H9 (cell line): ENCODE measurements at regions not wholly inside any gene's neighbourhood (a gene's known extent, or its start where the extent isn't known, plus 50 kb on each side); places are given as distances from the start of the nearest gene placed in this dataset.

Experiments
- DNase-seq: peaks from one replicate; pipeline ENCODE4 v3.0.0-alpha.2; 2017
- H2AFZ ChIP-seq: one replicate; pipeline ENCODE4 v1.6.1; 2013; ENCODE audit warnings: mild to moderate bottlenecking, low read length, control low read depth, moderate library complexity
- H2AK5ac ChIP-seq: 2 replicates; pipeline ENCODE4 v1.6.1; 2013; ENCODE audit warnings: low read length, control low read depth, mixed read lengths; ENCODE audit not compliant: insufficient read length
- H2BK120ac ChIP-seq: one replicate; pipeline ENCODE4 v1.6.1; 2013; ENCODE audit warnings: low read depth, mild to moderate bottlenecking, low read length, control low read depth, inconsistent platforms; ENCODE audit not compliant: poor library complexity, severe bottlenecking
- H2BK12ac ChIP-seq: 2 replicates; pipeline ENCODE4 v1.6.1; 2013; ENCODE audit warnings: low read length, control low read depth, mixed read lengths, low read depth; ENCODE audit not compliant: insufficient read length
- H2BK15ac ChIP-seq: 2 replicates; pipeline ENCODE4 v1.6.1; 2013; ENCODE audit warnings: low read depth, low read length, control low read depth
- H2BK20ac ChIP-seq: one replicate; pipeline ENCODE4 v1.6.1; 2013; ENCODE audit warnings: low read depth, mild to moderate bottlenecking, low read length, control low read depth, inconsistent platforms; ENCODE audit not compliant: poor library complexity, severe bottlenecking
- H2BK5ac ChIP-seq: 2 replicates; pipeline ENCODE4 v1.6.1; 2013; ENCODE audit warnings: low read length, control low read depth, mixed read lengths; ENCODE audit not compliant: insufficient read length
- H3K14ac ChIP-seq: 2 replicates; pipeline ENCODE4 v1.6.1; 2013; ENCODE audit warnings: low read length, control low read depth; ENCODE audit not compliant: insufficient read depth
- H3K18ac ChIP-seq: 2 replicates; pipeline ENCODE4 v1.6.1; 2013; ENCODE audit warnings: low read depth, mild to moderate bottlenecking, mixed read lengths, low read length, control low read depth; ENCODE audit not compliant: insufficient read length
- H3K23ac ChIP-seq: 2 replicates; pipeline ENCODE4 v1.6.1; 2013; ENCODE audit warnings: low read length, control low read depth, mixed read lengths, low read depth; ENCODE audit not compliant: insufficient read length
- H3K23me2 ChIP-seq: 2 replicates; pipeline ENCODE4 v1.6.1; 2013; ENCODE audit warnings: low read depth, mild to moderate bottlenecking, mixed read lengths, low read length, control low read depth; ENCODE audit not compliant: insufficient read length, poor library complexity, severe bottlenecking
- H3K27ac ChIP-seq: 2 replicates; pipeline ENCODE4 v1.5.1; 2013; ENCODE audit warnings: low read length, control low read depth, mixed read lengths, low read depth; ENCODE audit not compliant: insufficient read length
- H3K27me3 ChIP-seq: 2 replicates; pipeline ENCODE4 v1.6.1; 2013; ENCODE audit warnings: low read length, control low read depth, inconsistent platforms; ENCODE audit not compliant: insufficient read depth
- H3K4ac ChIP-seq: 2 replicates; pipeline ENCODE4 v1.6.1; 2013; ENCODE audit warnings: low read depth, mild to moderate bottlenecking, control low read depth, inconsistent platforms, low read length, moderate library complexity
- H3K4me1 ChIP-seq: 2 replicates; pipeline ENCODE4 v1.6.1; 2013; ENCODE audit warnings: low read length, control low read depth, inconsistent platforms; ENCODE audit not compliant: insufficient read depth
- H3K4me2 ChIP-seq: 2 replicates; pipeline ENCODE4 v1.6.1; 2013; ENCODE audit warnings: low read length, control low read depth, mixed read lengths; ENCODE audit not compliant: insufficient read length, insufficient read depth
- H3K56ac ChIP-seq: 2 replicates; pipeline ENCODE4 v1.6.1; 2013; ENCODE audit warnings: low read depth, mild to moderate bottlenecking, mixed read lengths, low read length, control low read depth; ENCODE audit not compliant: insufficient read length
- H3K79me1 ChIP-seq: 2 replicates; pipeline ENCODE4 v1.6.1; 2013; ENCODE audit warnings: low read depth, mild to moderate bottlenecking, moderate library complexity, low read length, control low read depth, inconsistent platforms; ENCODE audit not compliant: insufficient read depth, poor library complexity, severe bottlenecking
- H3K79me2 ChIP-seq: 2 replicates; pipeline ENCODE4 v1.6.1; 2013; ENCODE audit warnings: low read length, control low read depth, inconsistent platforms; ENCODE audit not compliant: insufficient read depth
- H3K9ac ChIP-seq: 2 replicates; pipeline ENCODE4 v1.6.1; 2013; ENCODE audit warnings: low read length, control low read depth, mixed read lengths; ENCODE audit not compliant: insufficient read length; ENCODE audit errors: extremely low read depth
- H3K9me3 ChIP-seq: one replicate; pipeline ENCODE4 v1.6.1; 2013; ENCODE audit warnings: low read depth, low read length, inconsistent platforms; ENCODE audit not compliant: control insufficient read depth
- H3T11ph ChIP-seq: one replicate; pipeline ENCODE4 v1.6.1; 2013; ENCODE audit warnings: mild to moderate bottlenecking, low read length, control low read depth, inconsistent platforms
- H4K20me1 ChIP-seq: one replicate; pipeline ENCODE4 v1.6.1; 2013; ENCODE audit not compliant: control insufficient read depth, insufficient read length, insufficient read depth
- H4K5ac ChIP-seq: 2 replicates; pipeline ENCODE4 v1.6.1; 2013; ENCODE audit warnings: low read depth, mild to moderate bottlenecking, mixed read lengths, low read length, control low read depth; ENCODE audit not compliant: insufficient read length
- H4K8ac ChIP-seq: replicated peaks from 2 replicates; pipeline ENCODE4 v1.6.1; 2013; ENCODE audit warnings: low read length, control low read depth, mixed read lengths, low read depth; ENCODE audit not compliant: insufficient read length
- H4K91ac ChIP-seq: 2 replicates; pipeline ENCODE4 v1.6.1; 2013; ENCODE audit warnings: low read depth, mild to moderate bottlenecking, moderate library complexity, mixed read lengths, low read length, control low read depth; ENCODE audit not compliant: insufficient read length
- H3K27ac Mint-ChIP-seq, 3 experiments: 2 replicates in 2 of 3; 3 replicates in 1 of 3; pipeline ENCODE4 v1.8.0; 2020 to 2021; ENCODE audit warnings: mixed read lengths in 3 of 3, mild to moderate bottlenecking in 1 of 3, moderate library complexity in 1 of 3
- H3K27me3 Mint-ChIP-seq: 2 replicates; pipeline ENCODE4 v1.8.0; 2021; ENCODE audit warnings: low read depth, mild to moderate bottlenecking, moderate library complexity, mixed read lengths
- H3K36me3 Mint-ChIP-seq, 3 experiments: 2 replicates in 2 of 3; 3 replicates in 1 of 3; pipeline ENCODE4 v1.8.0; 2020 to 2021; ENCODE audit warnings: low read depth in 3 of 3, mixed read lengths in 3 of 3; ENCODE audit not compliant: insufficient read depth in 1 of 3
- H3K4me1 Mint-ChIP-seq, 2 experiments: 2 replicates each; pipeline ENCODE4 v1.8.0; 2020; ENCODE audit warnings: mixed read lengths in 2 of 2
- H3K4me3 Mint-ChIP-seq, 2 experiments: 2 replicates in 1 of 2; 3 replicates in 1 of 2; pipeline ENCODE4 v1.8.0; 2020 to 2021; ENCODE audit warnings: mild to moderate bottlenecking in 2 of 2, mixed read lengths in 2 of 2, moderate library complexity in 1 of 2
- H3K9me3 Mint-ChIP-seq, 2 experiments: 2 replicates in 1 of 2; 3 replicates in 1 of 2; pipeline ENCODE4 v1.8.0; 2020; ENCODE audit warnings: mild to moderate bottlenecking in 2 of 2, mixed read lengths in 2 of 2, moderate library complexity in 1 of 2
- WGBS: extraction: QIAGEN DNeasy Blood & Tissue Kit; methylation state at CpG from one replicate; pipeline ENCODE4 v1.1.7; 2013; ENCODE audit warnings: missing lambda C conversion rate, low lambda C conversion rate, mixed read lengths; ENCODE audit not compliant: insufficient read length; ENCODE audit errors: extremely low coverage; 5-methylcytosine and 5-hydroxymethylcytosine counted together
- TF ChIP-seq, protein P1 (sequence below): fragments of 200-600 bp; sonication (generic); conservative IDR thresholded peaks from 3 replicates; pipeline ENCODE4 v1.8.0; 2021; ENCODE audit warnings: antibody characterized with exemption, mild to moderate bottlenecking

- H3K27me3 ChIP-seq, result no peaks in the 10 kb centered on the region
- Mint-ChIP-seq H3K27me3 (peaks cover 1% of the 10 kb centered on the region), H3K27ac (peak overlapping the region in 1 of 3 experiments; percentile 57; a peak in 1 of 7 replicates), H3K4me1 (peaks cover 3 to 11% of the 10 kb centered on the region in 2 experiments; a peak in 3 of 4 replicates), H3K4me3 (no peak overlapping the region), H3K9me3 (peaks cover 9 to 12% of the 10 kb centered on the region in 2 experiments), H3K36me3 (peaks cover 5 to 10% (median 9%) of the 10 kb centered on the region in 3 experiments)
- no peak overlapping the region for H3K23ac ChIP-seq
- H3K56ac ChIP-seq, result no peak overlapping the region
- H3K9me3 ChIP-seq, result no peaks in the 10 kb centered on the region
- peak overlapping the region; percentile 52 for H2AFZ ChIP-seq
- H2BK20ac ChIP-seq, result no peak overlapping the region
- H4K5ac ChIP-seq, result no peak overlapping the region
- no peak overlapping the region for H3K18ac ChIP-seq
- DNase-seq, result peak; percentile 68
- no peak overlapping the region for H3K9ac ChIP-seq
- H2BK5ac ChIP-seq, result no peak overlapping the region
- H3K14ac ChIP-seq, result no peak overlapping the region
- H2AK5ac ChIP-seq, result no peak overlapping the region
- no peaks in the 10 kb centered on the region for H3K79me1 ChIP-seq
- H3K79me2 ChIP-seq, result no peaks in the 10 kb centered on the region
- H2BK12ac ChIP-seq, result no peak overlapping the region
- no peak overlapping the region for H3K4me2 ChIP-seq
- H2BK15ac ChIP-seq, result no peak overlapping the region
- H2BK120ac ChIP-seq, result no peak overlapping the region
- H3K4me1 ChIP-seq, result no peaks in the 10 kb centered on the region; the same call in 1 of the 2 replicates
- H4K91ac ChIP-seq, result no peak overlapping the region
- TF ChIP-seq, protein P1, sequence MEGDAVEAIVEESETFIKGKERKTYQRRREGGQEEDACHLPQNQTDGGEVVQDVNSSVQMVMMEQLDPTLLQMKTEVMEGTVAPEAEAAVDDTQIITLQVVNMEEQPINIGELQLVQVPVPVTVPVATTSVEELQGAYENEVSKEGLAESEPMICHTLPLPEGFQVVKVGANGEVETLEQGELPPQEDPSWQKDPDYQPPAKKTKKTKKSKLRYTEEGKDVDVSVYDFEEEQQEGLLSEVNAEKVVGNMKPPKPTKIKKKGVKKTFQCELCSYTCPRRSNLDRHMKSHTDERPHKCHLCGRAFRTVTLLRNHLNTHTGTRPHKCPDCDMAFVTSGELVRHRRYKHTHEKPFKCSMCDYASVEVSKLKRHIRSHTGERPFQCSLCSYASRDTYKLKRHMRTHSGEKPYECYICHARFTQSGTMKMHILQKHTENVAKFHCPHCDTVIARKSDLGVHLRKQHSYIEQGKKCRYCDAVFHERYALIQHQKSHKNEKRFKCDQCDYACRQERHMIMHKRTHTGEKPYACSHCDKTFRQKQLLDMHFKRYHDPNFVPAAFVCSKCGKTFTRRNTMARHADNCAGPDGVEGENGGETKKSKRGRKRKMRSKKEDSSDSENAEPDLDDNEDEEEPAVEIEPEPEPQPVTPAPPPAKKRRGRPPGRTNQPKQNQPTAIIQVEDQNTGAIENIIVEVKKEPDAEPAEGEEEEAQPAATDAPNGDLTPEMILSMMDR, result peak; percentile 59
- no CpG with 5 or more reads among the region's 33 CpGs for WGBS
- no peaks in the 10 kb centered on the region for H3K23me2 ChIP-seq
- H4K20me1 ChIP-seq, result no peaks in the 10 kb centered on the region
- no peak overlapping the region for H3K4ac ChIP-seq
- H3T11ph ChIP-seq, result no peak overlapping the region
- no peak overlapping the region for H4K8ac ChIP-seq
- H3K27ac ChIP-seq, result no peak overlapping the region
These were observed 146.8 kb downstream of the CYP26A1 start for GRCh38 chr10:93220296-93221170.
